GM12872 (cell line): ENCODE measurements at regions not wholly inside any gene's neighbourhood (a gene's known extent, or its start where the extent isn't known, plus 50 kb on each side); places are given as distances from the start of the nearest gene placed in this dataset.

Source experiments
- CTCF ChIP-seq: IDR thresholded peaks from 3 replicates; pipeline ENCODE4 v1.5.1; 2011; ENCODE audit warnings: low read depth, mild to moderate bottlenecking, low read length, moderate library complexity; ENCODE audit not compliant: insufficient read depth

- TF ChIP-seq CTCF = no peak
Observed at GRCh38 chr3:166270429-166270828, 433.2 kb upstream of the BCHE start.

- no peak for TF ChIP-seq CTCF
Observed at GRCh38 chr3:166265153-166265552, 427.9 kb upstream of the BCHE start.

GRCh38 chr3:166263460-166263859, 426.2 kb upstream of the BCHE start:
- no peak for TF ChIP-seq CTCF

GRCh38 chr3:166257715-166258114, 420.5 kb upstream of the BCHE start:
- no peak for TF ChIP-seq CTCF

- no peak for TF ChIP-seq CTCF
Observed at GRCh38 chr3:166248784-166249183, 411.6 kb upstream of the BCHE start.

GRCh38 chr3:166243511-166243910, 406.3 kb upstream of the BCHE start:
- TF ChIP-seq CTCF = no peak

GRCh38 chr3:166223120-166223519, 385.9 kb upstream of the BCHE start:
- TF ChIP-seq CTCF = no peak

- no peak for TF ChIP-seq CTCF
Observed at GRCh38 chr3:166211451-166211850, 374.2 kb upstream of the BCHE start.
